Kidney epithelial cell (primary cell): ENCODE measurements at regions not wholly inside any gene's neighbourhood (a gene's known extent, or its start where the extent isn't known, plus 50 kb on each side); places are given as distances from the start of the nearest gene placed in this dataset.

Source experiments
- DNase-seq: peaks from one replicate; pipeline ENCODE4 v3.0.0-alpha.2; 2010; ENCODE audit warnings: low read depth
- H3K27me3 ChIP-seq: 2 replicates; pipeline ENCODE4 v1.6.0; 2011; ENCODE audit warnings: low read length; ENCODE audit not compliant: control insufficient read depth, insufficient read depth
- H3K36me3 ChIP-seq: 2 replicates; pipeline ENCODE4 v1.5.1; 2011; ENCODE audit warnings: low read length; ENCODE audit not compliant: control insufficient read depth, insufficient read depth
- H3K4me3 ChIP-seq: 2 replicates; pipeline ENCODE4 v1.5.1; 2011; ENCODE audit warnings: low read depth, mild to moderate bottlenecking, control low read depth, low read length
- CTCF ChIP-seq: IDR thresholded peaks from 2 replicates; pipeline ENCODE4 v1.5.1; 2011; ENCODE audit warnings: mild to moderate bottlenecking, moderate library complexity, low read length, control low read depth, inconsistent platforms; ENCODE audit not compliant: insufficient read depth, poor library complexity, severe bottlenecking

GRCh38 chr6:66153247-66153646, 446.2 kb upstream of the EYS start:
- no peaks in the 10 kb centered on the region for H3K27me3 ChIP-seq
- H3K4me3 ChIP-seq = no peak overlapping the region
- H3K36me3 ChIP-seq = no peaks in the 10 kb centered on the region
- TF ChIP-seq CTCF = no peak
- no peak for DNase-seq

DNA sequence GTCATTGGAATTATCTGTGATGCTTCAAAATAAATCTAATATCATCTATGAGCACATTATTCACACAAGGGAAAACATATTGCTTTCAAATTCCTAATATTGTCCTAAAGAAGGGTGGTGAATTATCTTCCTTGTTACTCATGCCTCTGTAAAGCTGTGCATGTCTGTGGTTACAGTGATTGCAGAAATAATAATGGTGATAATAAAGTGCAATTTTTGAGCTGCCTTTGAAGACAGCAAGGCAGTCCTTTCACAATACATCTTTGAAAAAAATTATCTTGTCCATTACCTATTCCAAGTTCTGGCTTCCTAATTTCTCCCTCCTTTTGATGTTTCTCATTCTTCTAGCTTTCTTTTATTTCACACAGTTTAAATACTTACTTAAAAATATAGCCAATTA, 442.1 kb upstream of the EYS start:
- no peak for TF ChIP-seq CTCF
- DNase-seq = no peak
- Histone ChIP-seq H3K36me3 (no peaks in the 10 kb centered on the region), H3K27me3 (no peaks in the 10 kb centered on the region), H3K4me3 (no peak overlapping the region)

GRCh38 chr6:66145867-66146266, 438.8 kb upstream of the EYS start:
- TF ChIP-seq CTCF = no peak
- DNase-seq = no peak
- no peaks in the 10 kb centered on the region for H3K27me3 ChIP-seq
- no peaks in the 10 kb centered on the region for H3K36me3 ChIP-seq
- no peak overlapping the region for H3K4me3 ChIP-seq

DNA sequence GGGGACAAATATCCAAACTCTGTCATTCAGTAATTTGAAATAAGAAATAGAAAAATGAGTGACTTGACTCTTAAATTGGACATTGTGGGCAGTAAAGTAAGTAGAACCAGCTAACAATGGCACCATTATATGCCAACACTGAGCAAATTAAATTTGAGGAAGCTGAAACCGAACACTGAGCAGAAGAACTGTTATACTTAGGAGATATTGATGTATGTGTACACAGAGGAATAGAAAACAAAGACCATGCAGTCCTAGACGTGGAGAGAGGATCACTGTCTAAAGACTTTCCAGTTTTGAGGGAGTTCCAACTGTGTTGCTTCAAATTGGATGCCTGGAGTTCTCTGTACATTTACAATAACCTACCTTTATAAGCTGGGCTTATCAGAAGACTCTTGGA, 427.0 kb upstream of the EYS start:
- Histone ChIP-seq H3K36me3 (no peaks in the 10 kb centered on the region), H3K4me3 (no peak overlapping the region), H3K27me3 (no peaks in the 10 kb centered on the region)
- TF ChIP-seq CTCF = no peak
- DNase-seq = no peak

DNA sequence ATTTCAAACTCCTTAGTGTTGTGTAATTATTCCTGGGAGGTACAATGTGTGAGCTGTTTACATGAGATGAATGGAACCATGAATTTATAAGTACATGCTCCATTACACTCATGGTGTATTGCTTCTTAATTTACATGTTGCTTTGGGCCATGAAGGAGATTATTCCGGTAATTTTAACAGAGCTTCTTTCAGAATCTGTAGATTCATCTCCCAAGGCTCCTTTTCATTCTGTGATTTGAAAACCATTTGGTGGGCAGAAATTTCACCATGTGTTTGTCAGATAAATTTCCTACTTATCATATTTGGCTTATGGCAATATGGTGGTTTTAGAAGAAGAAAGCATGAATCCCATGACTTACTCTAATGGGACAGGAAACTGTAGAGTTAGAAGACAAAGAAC, 421.6 kb upstream of the EYS start:
- no peak for DNase-seq
- Histone ChIP-seq H3K27me3 (no peaks in the 10 kb centered on the region), H3K36me3 (no peaks in the 10 kb centered on the region), H3K4me3 (no peak overlapping the region)
- no peak for TF ChIP-seq CTCF

DNA sequence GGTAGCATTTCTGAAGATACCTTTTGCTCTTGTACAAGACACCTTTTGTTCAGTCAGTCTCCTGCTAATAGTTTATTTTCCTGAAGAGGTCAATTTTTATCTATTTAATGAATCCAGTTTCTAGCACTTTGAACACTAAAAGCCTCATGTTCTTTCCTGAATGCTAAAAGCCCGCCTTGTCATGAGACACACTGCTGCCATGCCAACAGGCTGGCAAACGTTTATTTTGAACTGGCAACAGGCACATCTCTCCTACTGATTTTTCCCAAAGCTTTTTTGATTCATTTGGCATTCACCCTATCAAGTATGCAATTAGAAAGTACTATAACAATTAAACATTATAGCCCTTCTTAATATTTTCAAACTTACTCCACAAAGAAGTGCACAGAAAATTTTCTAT, 421.2 kb upstream of the EYS start:
- H3K27me3 ChIP-seq = no peaks in the 10 kb centered on the region
- TF ChIP-seq CTCF = no peak
- H3K36me3 ChIP-seq = no peaks in the 10 kb centered on the region
- H3K4me3 ChIP-seq = no peak overlapping the region
- DNase-seq = no peak
